ENCODE measurements at regions not wholly inside any gene's neighbourhood (a gene's known extent, or its start where the extent isn't known, plus 50 kb on each side); places are given as distances from the start of the nearest gene placed in this dataset.

GRCh38 chr13:109272595-109273325, 513.6 kb downstream of the IRS2 start (continued):
- no peak for TF ChIP-seq CDX4 (CRISPR knock-in tag; IDR thresholded peaks at IDR 0.05; ENCODE audit: borderline replicate concordance)

GRCh38 chr13:109271555-109272541, 514.5 kb downstream of the IRS2 start:
- ChIA-PET CTCF (no interaction called here), POLR2A (no interaction called here)
- ATAC-seq (no peak), DNase-seq (ENCODE audit: low spot score) (no peak)
- Mint-ChIP-seq H3K27ac (peak overlapping the region; percentile 61), H3K27me3 (ENCODE audit: low read depth) (peaks cover 2% of the 10 kb centered on the region; the same call in 1 of the 2 replicates), H3K36me3 (peaks cover 7% of the 10 kb centered on the region), H3K4me1 (peaks cover 71% of the 10 kb centered on the region), H3K4me3 (no peak overlapping the region), H3K9me3 (peaks cover 3% of the 10 kb centered on the region; the same call in 1 of the 2 replicates)
- no peak for TF ChIP-seq IRF1 (CRISPR knock-in tag; IDR thresholded peaks at IDR 0.05)
- TF ChIP-seq ARID4B (CRISPR knock-in tag; IDR thresholded peaks at IDR 0.05; ENCODE audit: borderline replicate concordance) = no peak
- no peak for TF ChIP-seq ZNF532 (CRISPR knock-in tag; IDR thresholded peaks at IDR 0.05; ENCODE audit: borderline replicate concordance)
- no peak for TF ChIP-seq MYBL2 (CRISPR knock-in tag; IDR thresholded peaks at IDR 0.05)
- no peak for TF ChIP-seq ZBTB43 (CRISPR knock-in tag; IDR thresholded peaks at IDR 0.05)
- TF ChIP-seq ESRRA (CRISPR knock-in tag; IDR thresholded peaks at IDR 0.05; ENCODE audit: borderline replicate concordance) = no peak
- no peak for TF ChIP-seq AFF4 (CRISPR knock-in tag; IDR thresholded peaks at IDR 0.05; ENCODE audit: borderline replicate concordance)
- no peak for TF ChIP-seq CDX4 (CRISPR knock-in tag; IDR thresholded peaks at IDR 0.05; ENCODE audit: borderline replicate concordance)
- no peak for TF ChIP-seq EMX1 (CRISPR knock-in tag; IDR thresholded peaks at IDR 0.05)
- TF ChIP-seq ZNF512 (CRISPR knock-in tag; IDR thresholded peaks at IDR 0.05; ENCODE audit: borderline replicate concordance) = no peak
- no peak for TF ChIP-seq TEAD4 (CRISPR knock-in tag; IDR thresholded peaks at IDR 0.05)
- no peak for TF ChIP-seq NFE2L1 (CRISPR knock-in tag; IDR thresholded peaks at IDR 0.05)
- no peak for TF ChIP-seq ATF3 (CRISPR knock-in tag; conservative IDR thresholded peaks at IDR 0.05)
